Activated CD4-positive, alpha-beta T cell treated with anti-CD3 and anti-CD28 coated beads, Interleukin-2, amount 10 ng/mL, durations not matched to agents 24 days and 14 days (primary cell): ENCODE measurements at regions not wholly inside any gene's neighbourhood (a gene's known extent, or its start where the extent isn't known, plus 50 kb on each side); places are given as distances from the start of the nearest gene placed in this dataset.
A peak's percentile ranks its signal among the peaks of the same experiment; 100 is the strongest.

Source experiments
- DNase-seq: peaks from one replicate; pipeline ENCODE4 v3.0.0; 2022
- H3K27ac Mint-ChIP-seq: one replicate; pipeline ENCODE4 v1.8.0; 2022; ENCODE audit warnings: mild to moderate bottlenecking, mixed read lengths
- H3K27me3 Mint-ChIP-seq: one replicate; pipeline ENCODE4 v1.8.0; 2022; ENCODE audit warnings: mixed read lengths
- H3K36me3 Mint-ChIP-seq: one replicate; pipeline ENCODE4 v1.8.0; 2022; ENCODE audit warnings: low read depth, mild to moderate bottlenecking, mixed read lengths
- H3K4me1 Mint-ChIP-seq: one replicate; pipeline ENCODE4 v1.8.0; 2021; ENCODE audit warnings: mixed read lengths
- H3K4me3 Mint-ChIP-seq: one replicate; pipeline ENCODE4 v1.8.0; 2022; ENCODE audit warnings: mild to moderate bottlenecking, moderate library complexity, mixed read lengths
- H3K9me3 Mint-ChIP-seq: one replicate; pipeline ENCODE4 v1.8.0; 2021; ENCODE audit warnings: mixed read lengths
- intact Hi-C: fragments of 100-400 bp; cut with micrococcal nuclease; formaldehyde crosslinking; loops from one replicate; pipeline ENCODE4 v1.15.1; 2023

GRCh38 chr3:18501679-18502343 is 76.7 kb upstream of the SATB1 start:
- DNase-seq = no peak
- peak overlapping the region; percentile 36 for H3K27ac Mint-ChIP-seq
- H3K36me3 Mint-ChIP-seq = peaks cover 26% of the 10 kb centered on the region
- intact Hi-C loops = loop anchor here (2.0 to 5.0 kb wide), 2 partner anchors 55 to 57 kb away; no protein-coding TSS in a partner anchor
- peaks cover 4% of the 10 kb centered on the region for H3K9me3 Mint-ChIP-seq
- no peaks in the 10 kb centered on the region for H3K27me3 Mint-ChIP-seq
- H3K4me3 Mint-ChIP-seq = no peak overlapping the region
- peaks cover 31% of the 10 kb centered on the region for H3K4me1 Mint-ChIP-seq

DNA sequence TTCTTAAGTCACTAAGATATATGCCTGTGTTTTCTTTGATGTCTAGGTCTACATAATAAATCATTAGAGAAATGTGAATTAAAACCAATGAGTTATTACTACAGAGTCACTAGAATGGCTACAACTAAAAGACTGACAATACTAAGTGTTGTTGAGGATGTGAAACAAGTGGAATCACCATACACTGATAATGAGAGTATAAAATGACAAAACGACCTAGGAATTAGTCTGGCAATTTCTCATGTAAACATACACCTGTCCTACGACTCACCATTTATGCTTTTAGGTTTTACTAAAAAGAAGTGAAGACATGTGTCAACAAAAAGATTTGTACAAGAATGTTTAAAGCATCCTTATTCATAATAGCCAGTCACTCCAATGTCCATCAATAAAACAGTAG is 75.2 kb upstream of the SATB1 start:
- no peak overlapping the region for H3K4me3 Mint-ChIP-seq
- no peaks in the 10 kb centered on the region for H3K27me3 Mint-ChIP-seq
- H3K27ac Mint-ChIP-seq = no peak overlapping the region
- H3K4me1 Mint-ChIP-seq = peaks cover 31% of the 10 kb centered on the region
- H3K36me3 Mint-ChIP-seq = peaks cover 24% of the 10 kb centered on the region
- DNase-seq = no peak
- H3K9me3 Mint-ChIP-seq = peaks cover 5% of the 10 kb centered on the region
- intact Hi-C loops = loop anchor here (2.0 to 5.0 kb wide), 2 partner anchors 53 to 58 kb away; no protein-coding TSS in a partner anchor

DNA sequence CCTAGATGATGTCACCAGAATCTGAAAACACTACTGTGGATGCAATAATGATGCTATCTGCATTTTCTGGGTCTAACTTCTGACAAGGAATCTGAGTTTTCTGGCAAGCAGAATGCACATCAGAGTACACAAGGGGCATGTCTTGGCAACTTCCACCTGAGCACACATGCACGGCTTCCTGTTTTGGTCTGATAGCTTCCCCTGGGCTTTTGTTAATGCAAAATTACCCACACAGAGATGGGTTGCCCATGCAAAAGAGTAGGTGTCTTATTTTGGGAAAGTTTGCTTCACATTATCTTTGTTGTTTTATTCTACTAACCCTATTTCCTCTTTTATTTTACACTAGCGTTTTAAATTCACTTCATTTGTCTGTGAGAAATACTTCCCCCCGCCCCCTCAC is 74.2 kb upstream of the SATB1 start:
- peaks cover 32% of the 10 kb centered on the region for H3K4me1 Mint-ChIP-seq
- DNase-seq = peak; percentile 75
- H3K4me3 Mint-ChIP-seq = peak overlapping the region; percentile 10
- H3K27me3 Mint-ChIP-seq = no peaks in the 10 kb centered on the region
- peaks cover 31% of the 10 kb centered on the region for H3K36me3 Mint-ChIP-seq
- H3K9me3 Mint-ChIP-seq = peaks cover 12% of the 10 kb centered on the region
- intact Hi-C loops = no loop called here
- peak overlapping the region; percentile 5 for H3K27ac Mint-ChIP-seq

DNA sequence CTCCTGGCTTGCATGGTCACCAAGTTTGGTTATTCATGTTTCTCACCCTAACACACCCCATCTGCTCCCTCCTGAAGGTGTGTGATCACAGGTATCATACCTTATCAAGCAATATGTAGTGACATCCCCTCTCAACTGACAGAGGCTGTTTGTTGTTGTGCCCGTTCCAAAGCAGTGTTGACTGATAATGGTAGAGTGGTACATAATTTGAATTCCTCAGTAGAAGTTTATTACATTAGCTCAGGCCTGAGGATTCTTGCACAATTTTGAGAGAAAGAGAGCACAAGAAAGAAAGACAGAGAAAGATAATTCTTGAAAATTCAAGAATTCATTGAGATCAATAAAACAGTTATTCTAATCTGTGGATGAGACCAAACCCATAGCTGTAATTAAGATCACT is 69.1 kb upstream of the SATB1 start:
- no peaks in the 10 kb centered on the region for H3K27me3 Mint-ChIP-seq
- no peak for DNase-seq
- no peak overlapping the region for H3K4me3 Mint-ChIP-seq
- intact Hi-C loops = no loop called here
- peaks cover 22% of the 10 kb centered on the region for H3K4me1 Mint-ChIP-seq
- H3K36me3 Mint-ChIP-seq = peaks cover 35% of the 10 kb centered on the region
- H3K9me3 Mint-ChIP-seq = peaks cover 14% of the 10 kb centered on the region
- H3K27ac Mint-ChIP-seq = no peak overlapping the region

DNA sequence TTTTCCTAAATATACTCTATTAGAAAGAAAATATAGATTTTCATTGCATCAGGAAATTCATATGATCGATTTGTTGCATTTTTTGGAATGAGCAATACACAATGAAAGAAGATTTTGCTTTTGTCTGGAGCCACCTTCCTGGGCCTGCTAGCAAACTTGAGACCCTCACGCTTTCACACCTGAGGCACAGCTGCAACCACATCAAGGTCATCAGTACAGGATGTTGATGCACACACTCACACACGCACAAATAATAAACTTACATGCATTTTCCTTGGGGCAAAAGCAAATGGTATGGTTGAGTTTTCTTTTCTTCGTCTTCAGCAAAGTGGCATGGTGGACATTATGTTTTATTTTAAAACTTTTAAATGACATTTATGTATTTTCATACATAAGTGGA is 64.8 kb upstream of the SATB1 start:
- no peak overlapping the region for H3K27ac Mint-ChIP-seq

DNA sequence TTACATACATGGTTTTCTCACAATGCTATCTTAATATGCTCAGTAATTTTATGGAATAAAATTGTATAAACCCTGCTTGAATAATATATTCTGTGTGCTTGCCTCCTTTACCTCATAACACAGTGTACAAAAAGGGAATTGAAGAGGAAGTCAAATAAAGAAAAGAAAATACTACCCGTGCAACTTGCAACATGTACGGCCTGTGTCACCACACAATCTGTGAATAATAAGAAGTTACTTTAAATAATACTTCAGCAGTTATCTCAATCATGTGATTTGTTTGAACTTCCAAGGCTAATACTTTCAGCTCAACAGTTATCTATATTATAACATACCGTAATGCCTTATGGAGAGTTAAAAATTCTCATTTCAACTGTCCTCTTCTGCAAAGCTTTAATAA is 58.1 kb upstream of the SATB1 start:
- intact Hi-C loops = no loop called here
- peaks cover 14% of the 10 kb centered on the region for H3K9me3 Mint-ChIP-seq
- H3K27me3 Mint-ChIP-seq = no peaks in the 10 kb centered on the region
- H3K4me3 Mint-ChIP-seq = no peak overlapping the region
- peaks cover 40% of the 10 kb centered on the region for H3K36me3 Mint-ChIP-seq
- H3K4me1 Mint-ChIP-seq = peaks cover 7% of the 10 kb centered on the region
- no peak overlapping the region for H3K27ac Mint-ChIP-seq
- no peak for DNase-seq

More for the DNA sequence above, 64.8 kb upstream of the SATB1 start:
- no peak overlapping the region for H3K4me3 Mint-ChIP-seq
- peak; percentile 67 for DNase-seq
- H3K4me1 Mint-ChIP-seq = peaks cover 13% of the 10 kb centered on the region
- peaks cover 14% of the 10 kb centered on the region for H3K9me3 Mint-ChIP-seq
- H3K36me3 Mint-ChIP-seq = peaks cover 38% of the 10 kb centered on the region
- intact Hi-C loops = no loop called here
- no peaks in the 10 kb centered on the region for H3K27me3 Mint-ChIP-seq

DNA sequence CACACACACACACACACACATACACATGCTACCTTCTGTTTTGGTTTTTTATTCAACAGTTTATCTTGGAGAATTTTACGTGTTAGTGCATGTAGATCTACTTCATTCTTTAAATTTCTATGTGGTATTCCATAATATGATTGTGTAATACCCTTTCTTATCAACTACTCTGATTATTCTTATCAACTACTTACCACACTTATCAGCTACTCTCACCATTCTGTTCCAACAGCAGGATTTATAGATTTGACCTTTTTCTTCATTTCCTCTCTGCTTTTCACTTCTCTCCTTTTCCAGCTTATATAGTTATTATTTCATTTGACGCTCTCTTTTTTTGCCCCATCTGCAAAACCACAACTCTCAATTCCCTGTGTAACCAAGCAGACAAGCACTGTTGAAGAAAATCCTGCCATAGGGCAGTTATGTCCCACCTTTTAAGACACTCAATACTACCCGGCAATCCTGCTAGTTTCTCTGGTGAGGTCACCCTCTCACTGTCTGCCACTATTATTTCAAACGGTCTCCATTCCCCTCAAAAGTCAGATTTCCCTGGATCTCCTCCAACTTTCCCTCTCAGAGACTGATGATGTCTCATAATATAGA is 56.9 kb upstream of the SATB1 start:
- intact Hi-C loops = no loop called here
- no peak overlapping the region for H3K4me3 Mint-ChIP-seq

DNA sequence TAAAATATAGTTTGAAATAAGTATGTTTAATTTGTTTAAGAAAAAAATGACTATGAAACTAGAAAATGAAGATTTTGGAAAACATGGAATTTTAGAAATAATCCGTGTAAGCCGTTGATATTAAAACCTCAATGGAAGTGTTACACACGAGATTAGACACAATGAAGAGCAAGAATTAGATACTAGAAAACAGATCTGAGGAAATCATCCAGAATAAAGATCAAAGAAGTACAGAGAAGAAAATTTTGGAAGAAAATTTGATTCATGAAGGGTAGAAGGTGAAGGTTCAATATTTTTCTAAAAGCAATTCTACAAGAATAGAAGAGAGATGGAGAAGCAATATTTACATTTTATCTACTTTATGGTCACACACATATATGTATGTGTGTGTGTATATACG is 52.5 kb upstream of the SATB1 start:
- H3K9me3 Mint-ChIP-seq = peaks cover 16% of the 10 kb centered on the region
- no peak overlapping the region for H3K4me3 Mint-ChIP-seq
- H3K27ac Mint-ChIP-seq = no peak overlapping the region
- peaks cover 48% of the 10 kb centered on the region for H3K36me3 Mint-ChIP-seq
- H3K27me3 Mint-ChIP-seq = no peaks in the 10 kb centered on the region
- H3K4me1 Mint-ChIP-seq = peaks cover 7% of the 10 kb centered on the region
- intact Hi-C loops = no loop called here
- DNase-seq = no peak

More for the DNA sequence above, 56.9 kb upstream of the SATB1 start:
- Mint-ChIP-seq H3K4me1 (peaks cover 7% of the 10 kb centered on the region), H3K9me3 (peaks cover 14% of the 10 kb centered on the region), H3K27me3 (no peaks in the 10 kb centered on the region), H3K27ac (peak overlapping the region; percentile 35), H3K36me3 (peaks cover 45% of the 10 kb centered on the region)
- DNase-seq = no peak
